ENCODE measurements at regions not wholly inside any gene's neighbourhood (a gene's known extent, or its start where the extent isn't known, plus 50 kb on each side); places are given as distances from the start of the nearest gene placed in this dataset.

GRCh38 chr15:96916750-96917149 lies 586.2 kb downstream of the NR2F2 start:
- WGBS, 2 donors = 81 to 85% methylated on average over 2 of the region's 2 CpGs
- no peaks in the 10 kb centered on the region for H3K27me3 ChIP-seq
- H3K4me3 ChIP-seq (replicated peaks in 1 of 3) = no peak overlapping the region
- H3K4me1 ChIP-seq = no peaks in the 10 kb centered on the region
- no peaks in the 10 kb centered on the region for H3K36me3 ChIP-seq
- DNase-seq = no peak
- TF ChIP-seq, protein P1, sequence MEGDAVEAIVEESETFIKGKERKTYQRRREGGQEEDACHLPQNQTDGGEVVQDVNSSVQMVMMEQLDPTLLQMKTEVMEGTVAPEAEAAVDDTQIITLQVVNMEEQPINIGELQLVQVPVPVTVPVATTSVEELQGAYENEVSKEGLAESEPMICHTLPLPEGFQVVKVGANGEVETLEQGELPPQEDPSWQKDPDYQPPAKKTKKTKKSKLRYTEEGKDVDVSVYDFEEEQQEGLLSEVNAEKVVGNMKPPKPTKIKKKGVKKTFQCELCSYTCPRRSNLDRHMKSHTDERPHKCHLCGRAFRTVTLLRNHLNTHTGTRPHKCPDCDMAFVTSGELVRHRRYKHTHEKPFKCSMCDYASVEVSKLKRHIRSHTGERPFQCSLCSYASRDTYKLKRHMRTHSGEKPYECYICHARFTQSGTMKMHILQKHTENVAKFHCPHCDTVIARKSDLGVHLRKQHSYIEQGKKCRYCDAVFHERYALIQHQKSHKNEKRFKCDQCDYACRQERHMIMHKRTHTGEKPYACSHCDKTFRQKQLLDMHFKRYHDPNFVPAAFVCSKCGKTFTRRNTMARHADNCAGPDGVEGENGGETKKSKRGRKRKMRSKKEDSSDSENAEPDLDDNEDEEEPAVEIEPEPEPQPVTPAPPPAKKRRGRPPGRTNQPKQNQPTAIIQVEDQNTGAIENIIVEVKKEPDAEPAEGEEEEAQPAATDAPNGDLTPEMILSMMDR (IDR thresholded peaks at IDR 0.05) = no peak
- no peak for TF ChIP-seq POLR2A (IDR thresholded peaks at IDR 0.05)
- H3K27ac ChIP-seq = no peak overlapping the region
- no peaks in the 10 kb centered on the region for H3K9me3 ChIP-seq
- intact Hi-C loops (cut with DNase I) = no loop called here

DNA sequence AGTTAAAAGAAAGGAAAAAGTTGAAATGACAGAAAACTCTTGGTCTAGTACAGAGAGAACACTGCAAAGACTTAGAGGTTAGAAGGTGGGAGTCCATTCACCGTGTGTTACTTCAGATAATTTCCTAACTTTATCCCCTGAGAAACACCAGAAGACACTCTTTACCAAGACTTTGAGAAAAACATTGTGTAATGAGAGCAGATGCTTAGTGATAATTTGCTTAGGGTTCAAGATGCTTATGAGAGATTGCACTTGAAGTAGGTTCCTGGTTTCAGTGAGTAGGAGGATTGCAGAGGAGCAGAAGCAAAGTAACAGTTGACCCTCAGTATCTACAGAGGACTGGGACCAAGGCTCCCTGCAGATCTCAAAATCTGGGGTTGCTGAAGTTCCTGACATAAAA lies 594.1 kb downstream of the NR2F2 start:
- Histone ChIP-seq H3K27me3 (no peaks in the 10 kb centered on the region), H3K4me3 (replicated peaks in 1 of 3) (no peak overlapping the region), H3K4me1 (no peaks in the 10 kb centered on the region), H3K9me3 (no peaks in the 10 kb centered on the region), H3K27ac (no peak overlapping the region), H3K36me3 (no peaks in the 10 kb centered on the region)
- intact Hi-C loops (cut with DNase I) = no loop called here
- 0 to 3% methylated on average over 1 of the region's 1 CpG for WGBS, 2 donors
- no peak for DNase-seq
- TF ChIP-seq, protein P1 (IDR thresholded peaks at IDR 0.05) = no peak
- no peak for TF ChIP-seq POLR2A (IDR thresholded peaks at IDR 0.05)

- Histone ChIP-seq H3K9me3 (no peaks in the 10 kb centered on the region), H3K27ac (no peak overlapping the region), H3K4me3 (replicated peaks in 1 of 3) (no peak overlapping the region), H3K27me3 (no peaks in the 10 kb centered on the region), H3K4me1 (no peaks in the 10 kb centered on the region), H3K36me3 (no peaks in the 10 kb centered on the region)
- TF ChIP-seq, protein P1 (IDR thresholded peaks at IDR 0.05) = no peak
- TF ChIP-seq POLR2A (IDR thresholded peaks at IDR 0.05) = no peak
- 20 to 21% methylated on average over 50 of the region's 50 CpGs for WGBS, 2 donors
- intact Hi-C loops (cut with DNase I) = no loop called here
- no peak for DNase-seq
Measured at GRCh38 chr15:96947296-96948229, 617.1 kb downstream of the NR2F2 start.

DNA sequence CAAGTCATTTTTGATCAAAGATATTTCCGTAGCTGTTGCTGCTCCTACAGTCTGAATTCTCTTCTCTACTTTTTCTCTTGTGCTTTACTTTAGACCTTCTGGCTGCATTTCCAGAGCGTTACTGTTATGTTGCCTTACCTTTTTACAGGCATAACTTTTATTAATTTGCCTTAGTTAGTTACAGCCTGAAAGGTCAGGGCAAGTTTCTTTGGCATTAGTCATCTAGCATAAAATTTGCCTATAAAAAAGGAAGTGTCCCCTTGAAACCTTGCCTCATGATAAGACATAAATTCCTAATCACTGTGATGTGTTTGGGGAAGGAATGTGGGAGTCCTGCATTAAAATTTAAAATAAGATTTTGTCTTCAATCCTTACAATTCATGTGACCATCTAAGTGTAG lies 618.5 kb downstream of the NR2F2 start:
- 96 to 98% methylated on average over 2 of the region's 2 CpGs for WGBS, 2 donors
- Histone ChIP-seq H3K9me3 (no peaks in the 10 kb centered on the region), H3K4me3 (replicated peaks in 1 of 3) (no peak overlapping the region), H3K36me3 (no peaks in the 10 kb centered on the region), H3K27ac (no peak overlapping the region), H3K4me1 (no peaks in the 10 kb centered on the region), H3K27me3 (no peaks in the 10 kb centered on the region)
- intact Hi-C loops (cut with DNase I) = no loop called here
- no peak for DNase-seq
- TF ChIP-seq POLR2A (IDR thresholded peaks at IDR 0.05) = no peak
- TF ChIP-seq, protein P1 (IDR thresholded peaks at IDR 0.05) = no peak

- WGBS, 2 donors = 58 to 60% methylated on average over 2 of the region's 2 CpGs
- no peaks in the 10 kb centered on the region for H3K4me1 ChIP-seq
- H3K9me3 ChIP-seq = no peaks in the 10 kb centered on the region
- no peak for DNase-seq
- no peak overlapping the region for H3K4me3 ChIP-seq (replicated peaks in 1 of 3)
- no peak overlapping the region for H3K27ac ChIP-seq
- H3K27me3 ChIP-seq = no peaks in the 10 kb centered on the region
- no peak for TF ChIP-seq POLR2A (IDR thresholded peaks at IDR 0.05)
- TF ChIP-seq, protein P1 (IDR thresholded peaks at IDR 0.05) = no peak
- no peaks in the 10 kb centered on the region for H3K36me3 ChIP-seq
- intact Hi-C loops (cut with DNase I) = no loop called here
Measured at GRCh38 chr15:96958721-96959120, 628.2 kb downstream of the NR2F2 start.

Data from thyroid gland (tissue), 4 donors.